GM23338 (cell line): ENCODE measurements at regions not wholly inside any gene's neighbourhood (a gene's known extent, or its start where the extent isn't known, plus 50 kb on each side); places are given as distances from the start of the nearest gene placed in this dataset.

Experiments
- ATAC-seq: fragments of 200-7000 bp; cut with Tn5 transposase; 3 replicates; pipeline ENCODE4 v1.9.1; 2020
- DNase-seq: peaks from one replicate; pipeline ENCODE4 v3.0.0-alpha.2; 2015; ENCODE audit warnings: low spot score
- H2AFZ ChIP-seq: fragments of 200-600 bp; sonication (generic); 2 replicates; pipeline ENCODE4 v1.8.0; 2016; ENCODE audit warnings: antibody characterized with exemption, mild to moderate bottlenecking, moderate library complexity
- H3F3A ChIP-seq: fragments of 200-600 bp; sonication (generic); replicated peaks from 2 replicates; pipeline ENCODE4 v1.8.0; 2017; ENCODE audit warnings: antibody characterized with exemption, mixed run types, low read depth
- H3K27ac ChIP-seq: fragments of 200-600 bp; sonication (generic); 2 replicates; pipeline ENCODE4 v1.6.1; 2016; ENCODE audit warnings: low read depth
- H3K27me3 ChIP-seq: fragments of 200-600 bp; sonication (generic); 2 replicates; pipeline ENCODE4 v1.8.0; 2016; ENCODE audit warnings: mild to moderate bottlenecking, mixed run types, moderate library complexity; ENCODE audit not compliant: insufficient read depth
- H3K36me3 ChIP-seq: fragments of 200-600 bp; sonication (generic); 2 replicates; pipeline ENCODE4 v1.8.0; 2016; ENCODE audit warnings: mild to moderate bottlenecking; ENCODE audit not compliant: insufficient read depth
- H3K4me1 ChIP-seq: fragments of 200-600 bp; sonication (generic); 2 replicates; pipeline ENCODE4 v1.8.0; 2016; ENCODE audit warnings: mild to moderate bottlenecking, moderate library complexity; ENCODE audit not compliant: insufficient read depth
- H3K4me2 ChIP-seq: fragments of 200-600 bp; sonication (generic); 2 replicates; pipeline ENCODE4 v1.7.1; 2017; ENCODE audit warnings: mixed run types
- H3K4me3 ChIP-seq: fragments of 200-600 bp; sonication (generic); 2 replicates; pipeline ENCODE4 v1.6.1; 2016; ENCODE audit warnings: mixed run types
- H3K79me2 ChIP-seq: fragments of 200-600 bp; sonication (generic); replicated peaks from 2 replicates; pipeline ENCODE4 v1.8.0; 2017; ENCODE audit warnings: mild to moderate bottlenecking; ENCODE audit not compliant: insufficient read depth
- H3K9me2 ChIP-seq: fragments of 200-600 bp; sonication (generic); 2 replicates; pipeline ENCODE4 v1.8.0; 2017; ENCODE audit not compliant: insufficient read depth
- H4K20me1 ChIP-seq: fragments of 200-600 bp; sonication (generic); replicated peaks from 2 replicates; pipeline ENCODE4 v1.8.0; 2017; ENCODE audit warnings: mild to moderate bottlenecking; ENCODE audit not compliant: insufficient read depth
- H3K27ac Mint-ChIP-seq: 2 replicates; pipeline ENCODE4 v1.8.0; 2020; ENCODE audit warnings: inconsistent platforms, mild to moderate bottlenecking, moderate library complexity, mixed read lengths
- H3K27me3 Mint-ChIP-seq: 3 replicates; pipeline ENCODE4 v1.8.0; 2022; ENCODE audit warnings: low read depth, mild to moderate bottlenecking, moderate library complexity, mixed read lengths, inconsistent platforms; ENCODE audit not compliant: insufficient read depth, poor library complexity
- H3K36me3 Mint-ChIP-seq: 3 replicates; pipeline ENCODE4 v1.8.0; 2021; ENCODE audit warnings: low read depth, mild to moderate bottlenecking, inconsistent platforms, moderate library complexity, mixed read lengths
- H3K4me1 Mint-ChIP-seq: 3 replicates; pipeline ENCODE4 v1.8.0; 2020; ENCODE audit warnings: mild to moderate bottlenecking, inconsistent platforms, mixed read lengths
- H3K4me3 Mint-ChIP-seq: 3 replicates; pipeline ENCODE4 v1.8.0; 2021; ENCODE audit warnings: moderate library complexity, mild to moderate bottlenecking, inconsistent platforms, mixed read lengths
- H3K9me3 Mint-ChIP-seq: 3 replicates; pipeline ENCODE4 v1.8.0; 2020; ENCODE audit warnings: moderate library complexity, mild to moderate bottlenecking, inconsistent platforms, mixed read lengths
- CREB1 ChIP-seq: fragments of 250-450 bp; sonication (Bioruptor Pico); IDR thresholded peaks from 2 replicates; pipeline ENCODE4 v1.5.0; 2020; ENCODE audit warnings: low read depth, mild to moderate bottlenecking, moderate library complexity
- EZH2 ChIP-seq: fragments of 200-600 bp; sonication (generic); IDR thresholded peaks from one replicate; pipeline ENCODE4 v1.8.0; 2017; ENCODE audit warnings: antibody characterized with exemption, mild to moderate bottlenecking, low read depth; ENCODE audit not compliant: unreplicated experiment
- EZH2phosphoT487 ChIP-seq: fragments of 200-600 bp; sonication (generic); IDR thresholded peaks from one replicate; pipeline ENCODE4 v1.8.1; 2018; ENCODE audit warnings: antibody characterized with exemption; ENCODE audit not compliant: unreplicated experiment
- JUNB ChIP-seq: IDR thresholded peaks from one replicate; pipeline ENCODE4 v1.6.1; 2016; ENCODE audit warnings: antibody characterized with exemption; ENCODE audit not compliant: unreplicated experiment
- NANOG ChIP-seq: IDR thresholded peaks from 2 replicates; pipeline ENCODE4 v1.6.1; 2016; ENCODE audit warnings: antibody characterized with exemption, borderline replicate concordance
- POLR2AphosphoS5 ChIP-seq: IDR thresholded peaks from 2 replicates; pipeline ENCODE4 v1.6.1; 2016; ENCODE audit warnings: antibody characterized with exemption, low read depth
- STAT1 ChIP-seq: IDR thresholded peaks from one replicate; pipeline ENCODE4 v1.6.1; 2016; ENCODE audit warnings: antibody characterized with exemption; ENCODE audit not compliant: unreplicated experiment
- ZNF114 ChIP-seq: fragments of 250-450 bp; sonication (Bioruptor Pico); IDR thresholded peaks from 2 replicates; pipeline ENCODE4 v1.5.0; 2020; ENCODE audit warnings: mild to moderate bottlenecking, moderate library complexity
- ZNF331 ChIP-seq: fragments of 250-450 bp; sonication (Bioruptor Pico); IDR thresholded peaks from 2 replicates; pipeline ENCODE4 v1.5.0; 2020; ENCODE audit warnings: low read depth, mild to moderate bottlenecking, moderate library complexity
- TF ChIP-seq, protein P1 (sequence below): fragments of 250-450 bp; sonication (Bioruptor Pico); IDR thresholded peaks from 2 replicates; pipeline ENCODE4 v1.5.0; 2020; ENCODE audit warnings: mild to moderate bottlenecking, moderate library complexity
- TF ChIP-seq, protein P2 (sequence below): IDR thresholded peaks from one replicate; pipeline ENCODE4 v1.6.1; 2018; ENCODE audit warnings: antibody characterized with exemption; ENCODE audit not compliant: unreplicated experiment
- TF ChIP-seq, protein P3 (sequence below), 2 experiments: fragments of 200-600 bp in 1 of 2; sonication (generic) in 1 of 2; conservative IDR thresholded peaks; 2 replicates each; pipeline versions ENCODE4 v1.5.1 to v1.6.1; 2016 to 2017; ENCODE audit warnings: antibody characterized with exemption in 2 of 2, low read depth in 2 of 2, mild to moderate bottlenecking in 2 of 2, moderate library complexity in 1 of 2
- TF ChIP-seq, protein P4 (sequence below): IDR thresholded peaks from 2 replicates; pipeline ENCODE4 v1.6.1; 2016; ENCODE audit warnings: antibody characterized with exemption

DNA sequence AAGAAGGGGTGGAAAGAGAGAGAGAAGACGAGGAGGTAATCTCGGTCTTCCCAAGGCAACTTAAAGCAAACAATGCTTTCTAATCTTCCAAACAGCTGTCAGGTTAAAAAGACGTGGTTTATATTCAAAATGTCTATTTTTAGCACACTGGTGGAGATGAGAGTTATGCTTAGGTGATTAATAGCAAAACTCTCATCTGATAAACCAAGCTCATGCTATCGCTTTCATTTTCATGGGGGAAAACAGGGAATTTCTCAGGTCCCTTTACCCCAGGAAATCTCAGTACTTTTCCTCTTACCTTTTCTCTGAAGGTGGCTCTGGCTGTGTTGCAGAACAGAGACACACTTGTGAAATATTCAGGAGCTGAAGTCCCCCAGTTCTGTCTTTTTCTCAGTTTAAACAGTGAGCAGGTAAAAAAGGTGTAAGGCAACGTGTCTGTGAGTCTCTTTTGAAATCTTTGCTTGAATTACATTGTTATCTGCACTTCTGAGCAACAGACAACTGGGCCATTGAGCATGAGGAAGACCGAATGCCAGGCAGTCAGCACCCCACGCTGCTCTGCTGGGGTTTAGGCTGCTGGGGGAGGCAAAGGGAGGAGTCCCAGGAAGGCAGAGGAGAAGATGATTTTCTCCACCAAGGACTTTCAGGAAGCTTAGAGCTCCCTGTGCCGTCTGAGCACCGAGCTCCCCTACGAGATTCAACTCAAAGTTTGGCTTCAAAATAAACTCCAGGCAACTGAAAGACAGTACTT is 759.3 kb downstream of the BCL11B start:
- no peaks in the 10 kb centered on the region for H3K27me3 ChIP-seq
- H3K27me3 Mint-ChIP-seq: peaks cover 2% of the 10 kb centered on the region
- no peaks in the 10 kb centered on the region; the same call in 1 of the 3 replicates for H3K9me3 Mint-ChIP-seq
- H2AFZ ChIP-seq: peak overlapping the region; percentile 80; the same call in 1 of the 2 replicates
- H3K4me2 ChIP-seq: no peak overlapping the region
- no peaks in the 10 kb centered on the region for H3K36me3 Mint-ChIP-seq
- peaks cover 16% of the 10 kb centered on the region for H3K4me1 Mint-ChIP-seq
- no peaks in the 10 kb centered on the region for H3F3A ChIP-seq
- H3K4me3 Mint-ChIP-seq: no peak overlapping the region
- H3K36me3 ChIP-seq: no peaks in the 10 kb centered on the region
- H3K79me2 ChIP-seq: no peaks in the 10 kb centered on the region
- no peaks in the 10 kb centered on the region for H3K9me2 ChIP-seq
- no peak overlapping the region for H3K27ac ChIP-seq
- H3K4me3 ChIP-seq: no peak overlapping the region
- no peaks in the 10 kb centered on the region; the same call in 1 of the 2 replicates for H3K4me1 ChIP-seq
- no peak overlapping the region for H3K27ac Mint-ChIP-seq
- DNase-seq (no peak), ATAC-seq (peak; percentile 57)
- no peaks in the 10 kb centered on the region for H4K20me1 ChIP-seq
- TF ChIP-seq NANOG (no peak), POLR2AphosphoS5 (no peak), CREB1 (CRISPR knock-in tag) (no peak), EZH2 (no peak), STAT1 (no peak), ZNF331 (CRISPR knock-in tag) (no peak), ZNF114 (CRISPR knock-in tag) (no peak), EZH2phosphoT487 (no peak), JUNB (no peak)
- TF ChIP-seq, protein P1, sequence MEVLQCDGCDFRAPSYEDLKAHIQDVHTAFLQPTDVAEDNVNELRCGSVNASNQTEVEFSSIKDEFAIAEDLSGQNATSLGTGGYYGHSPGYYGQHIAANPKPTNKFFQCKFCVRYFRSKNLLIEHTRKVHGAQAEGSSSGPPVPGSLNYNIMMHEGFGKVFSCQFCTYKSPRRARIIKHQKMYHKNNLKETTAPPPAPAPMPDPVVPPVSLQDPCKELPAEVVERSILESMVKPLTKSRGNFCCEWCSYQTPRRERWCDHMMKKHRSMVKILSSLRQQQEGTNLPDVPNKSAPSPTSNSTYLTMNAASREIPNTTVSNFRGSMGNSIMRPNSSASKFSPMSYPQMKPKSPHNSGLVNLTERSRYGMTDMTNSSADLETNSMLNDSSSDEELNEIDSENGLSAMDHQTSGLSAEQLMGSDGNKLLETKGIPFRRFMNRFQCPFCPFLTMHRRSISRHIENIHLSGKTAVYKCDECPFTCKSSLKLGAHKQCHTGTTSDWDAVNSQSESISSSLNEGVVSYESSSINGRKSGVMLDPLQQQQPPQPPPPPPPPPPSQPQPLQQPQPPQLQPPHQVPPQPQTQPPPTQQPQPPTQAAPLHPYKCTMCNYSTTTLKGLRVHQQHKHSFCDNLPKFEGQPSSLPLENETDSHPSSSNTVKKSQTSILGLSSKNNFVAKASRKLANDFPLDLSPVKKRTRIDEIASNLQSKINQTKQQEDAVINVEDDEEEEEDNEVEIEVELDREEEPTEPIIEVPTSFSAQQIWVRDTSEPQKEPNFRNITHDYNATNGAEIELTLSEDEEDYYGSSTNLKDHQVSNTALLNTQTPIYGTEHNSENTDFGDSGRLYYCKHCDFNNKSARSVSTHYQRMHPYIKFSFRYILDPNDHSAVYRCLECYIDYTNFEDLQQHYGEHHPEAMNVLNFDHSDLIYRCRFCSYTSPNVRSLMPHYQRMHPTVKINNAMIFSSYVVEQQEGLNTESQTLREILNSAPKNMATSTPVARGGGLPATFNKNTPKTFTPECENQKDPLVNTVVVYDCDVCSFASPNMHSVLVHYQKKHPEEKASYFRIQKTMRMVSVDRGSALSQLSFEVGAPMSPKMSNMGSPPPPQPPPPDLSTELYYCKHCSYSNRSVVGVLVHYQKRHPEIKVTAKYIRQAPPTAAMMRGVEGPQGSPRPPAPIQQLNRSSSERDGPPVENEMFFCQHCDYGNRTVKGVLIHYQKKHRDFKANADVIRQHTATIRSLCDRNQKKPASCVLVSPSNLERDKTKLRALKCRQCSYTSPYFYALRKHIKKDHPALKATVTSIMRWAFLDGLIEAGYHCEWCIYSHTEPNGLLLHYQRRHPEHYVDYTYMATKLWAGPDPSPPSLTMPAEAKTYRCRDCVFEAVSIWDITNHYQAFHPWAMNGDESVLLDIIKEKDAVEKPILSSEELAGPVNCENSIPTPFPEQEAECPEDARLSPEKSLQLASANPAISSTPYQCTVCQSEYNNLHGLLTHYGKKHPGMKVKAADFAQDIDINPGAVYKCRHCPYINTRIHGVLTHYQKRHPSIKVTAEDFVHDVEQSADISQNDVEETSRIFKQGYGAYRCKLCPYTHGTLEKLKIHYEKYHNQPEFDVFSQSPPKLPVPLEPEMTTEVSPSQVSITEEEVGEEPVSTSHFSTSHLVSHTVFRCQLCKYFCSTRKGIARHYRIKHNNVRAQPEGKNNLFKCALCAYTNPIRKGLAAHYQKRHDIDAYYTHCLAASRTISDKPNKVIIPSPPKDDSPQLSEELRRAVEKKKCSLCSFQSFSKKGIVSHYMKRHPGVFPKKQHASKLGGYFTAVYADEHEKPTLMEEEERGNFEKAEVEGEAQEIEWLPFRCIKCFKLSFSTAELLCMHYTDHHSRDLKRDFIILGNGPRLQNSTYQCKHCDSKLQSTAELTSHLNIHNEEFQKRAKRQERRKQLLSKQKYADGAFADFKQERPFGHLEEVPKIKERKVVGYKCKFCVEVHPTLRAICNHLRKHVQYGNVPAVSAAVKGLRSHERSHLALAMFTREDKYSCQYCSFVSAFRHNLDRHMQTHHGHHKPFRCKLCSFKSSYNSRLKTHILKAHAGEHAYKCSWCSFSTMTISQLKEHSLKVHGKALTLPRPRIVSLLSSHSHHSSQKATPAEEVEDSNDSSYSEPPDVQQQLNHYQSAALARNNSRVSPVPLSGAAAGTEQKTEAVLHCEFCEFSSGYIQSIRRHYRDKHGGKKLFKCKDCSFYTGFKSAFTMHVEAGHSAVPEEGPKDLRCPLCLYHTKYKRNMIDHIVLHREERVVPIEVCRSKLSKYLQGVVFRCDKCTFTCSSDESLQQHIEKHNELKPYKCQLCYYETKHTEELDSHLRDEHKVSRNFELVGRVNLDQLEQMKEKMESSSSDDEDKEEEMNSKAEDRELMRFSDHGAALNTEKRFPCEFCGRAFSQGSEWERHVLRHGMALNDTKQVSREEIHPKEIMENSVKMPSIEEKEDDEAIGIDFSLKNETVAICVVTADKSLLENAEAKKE (CRISPR knock-in tag): no peak
- TF ChIP-seq, protein P2, sequence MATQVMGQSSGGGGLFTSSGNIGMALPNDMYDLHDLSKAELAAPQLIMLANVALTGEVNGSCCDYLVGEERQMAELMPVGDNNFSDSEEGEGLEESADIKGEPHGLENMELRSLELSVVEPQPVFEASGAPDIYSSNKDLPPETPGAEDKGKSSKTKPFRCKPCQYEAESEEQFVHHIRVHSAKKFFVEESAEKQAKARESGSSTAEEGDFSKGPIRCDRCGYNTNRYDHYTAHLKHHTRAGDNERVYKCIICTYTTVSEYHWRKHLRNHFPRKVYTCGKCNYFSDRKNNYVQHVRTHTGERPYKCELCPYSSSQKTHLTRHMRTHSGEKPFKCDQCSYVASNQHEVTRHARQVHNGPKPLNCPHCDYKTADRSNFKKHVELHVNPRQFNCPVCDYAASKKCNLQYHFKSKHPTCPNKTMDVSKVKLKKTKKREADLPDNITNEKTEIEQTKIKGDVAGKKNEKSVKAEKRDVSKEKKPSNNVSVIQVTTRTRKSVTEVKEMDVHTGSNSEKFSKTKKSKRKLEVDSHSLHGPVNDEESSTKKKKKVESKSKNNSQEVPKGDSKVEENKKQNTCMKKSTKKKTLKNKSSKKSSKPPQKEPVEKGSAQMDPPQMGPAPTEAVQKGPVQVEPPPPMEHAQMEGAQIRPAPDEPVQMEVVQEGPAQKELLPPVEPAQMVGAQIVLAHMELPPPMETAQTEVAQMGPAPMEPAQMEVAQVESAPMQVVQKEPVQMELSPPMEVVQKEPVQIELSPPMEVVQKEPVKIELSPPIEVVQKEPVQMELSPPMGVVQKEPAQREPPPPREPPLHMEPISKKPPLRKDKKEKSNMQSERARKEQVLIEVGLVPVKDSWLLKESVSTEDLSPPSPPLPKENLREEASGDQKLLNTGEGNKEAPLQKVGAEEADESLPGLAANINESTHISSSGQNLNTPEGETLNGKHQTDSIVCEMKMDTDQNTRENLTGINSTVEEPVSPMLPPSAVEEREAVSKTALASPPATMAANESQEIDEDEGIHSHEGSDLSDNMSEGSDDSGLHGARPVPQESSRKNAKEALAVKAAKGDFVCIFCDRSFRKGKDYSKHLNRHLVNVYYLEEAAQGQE: no peak
- TF ChIP-seq, protein P3, sequence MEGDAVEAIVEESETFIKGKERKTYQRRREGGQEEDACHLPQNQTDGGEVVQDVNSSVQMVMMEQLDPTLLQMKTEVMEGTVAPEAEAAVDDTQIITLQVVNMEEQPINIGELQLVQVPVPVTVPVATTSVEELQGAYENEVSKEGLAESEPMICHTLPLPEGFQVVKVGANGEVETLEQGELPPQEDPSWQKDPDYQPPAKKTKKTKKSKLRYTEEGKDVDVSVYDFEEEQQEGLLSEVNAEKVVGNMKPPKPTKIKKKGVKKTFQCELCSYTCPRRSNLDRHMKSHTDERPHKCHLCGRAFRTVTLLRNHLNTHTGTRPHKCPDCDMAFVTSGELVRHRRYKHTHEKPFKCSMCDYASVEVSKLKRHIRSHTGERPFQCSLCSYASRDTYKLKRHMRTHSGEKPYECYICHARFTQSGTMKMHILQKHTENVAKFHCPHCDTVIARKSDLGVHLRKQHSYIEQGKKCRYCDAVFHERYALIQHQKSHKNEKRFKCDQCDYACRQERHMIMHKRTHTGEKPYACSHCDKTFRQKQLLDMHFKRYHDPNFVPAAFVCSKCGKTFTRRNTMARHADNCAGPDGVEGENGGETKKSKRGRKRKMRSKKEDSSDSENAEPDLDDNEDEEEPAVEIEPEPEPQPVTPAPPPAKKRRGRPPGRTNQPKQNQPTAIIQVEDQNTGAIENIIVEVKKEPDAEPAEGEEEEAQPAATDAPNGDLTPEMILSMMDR (conservative IDR thresholded peaks at IDR 0.05; ENCODE audit: low read depth in 2 of 2): no peak
- TF ChIP-seq, protein P4, sequence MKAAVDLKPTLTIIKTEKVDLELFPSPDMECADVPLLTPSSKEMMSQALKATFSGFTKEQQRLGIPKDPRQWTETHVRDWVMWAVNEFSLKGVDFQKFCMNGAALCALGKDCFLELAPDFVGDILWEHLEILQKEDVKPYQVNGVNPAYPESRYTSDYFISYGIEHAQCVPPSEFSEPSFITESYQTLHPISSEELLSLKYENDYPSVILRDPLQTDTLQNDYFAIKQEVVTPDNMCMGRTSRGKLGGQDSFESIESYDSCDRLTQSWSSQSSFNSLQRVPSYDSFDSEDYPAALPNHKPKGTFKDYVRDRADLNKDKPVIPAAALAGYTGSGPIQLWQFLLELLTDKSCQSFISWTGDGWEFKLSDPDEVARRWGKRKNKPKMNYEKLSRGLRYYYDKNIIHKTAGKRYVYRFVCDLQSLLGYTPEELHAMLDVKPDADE: no peak
